GM23338 (cell line): ENCODE measurements at regions not wholly inside any gene's neighbourhood (a gene's known extent, or its start where the extent isn't known, plus 50 kb on each side); places are given as distances from the start of the nearest gene placed in this dataset.

Experiments used
- ATAC-seq: fragments of 200-7000 bp; cut with Tn5 transposase; 3 replicates; pipeline ENCODE4 v1.9.1; 2020
- DNase-seq: peaks from one replicate; pipeline ENCODE4 v3.0.0-alpha.2; 2015; ENCODE audit warnings: low spot score
- H2AFZ ChIP-seq: fragments of 200-600 bp; sonication (generic); 2 replicates; pipeline ENCODE4 v1.8.0; 2016; ENCODE audit warnings: antibody characterized with exemption, mild to moderate bottlenecking, moderate library complexity
- H3F3A ChIP-seq: fragments of 200-600 bp; sonication (generic); replicated peaks from 2 replicates; pipeline ENCODE4 v1.8.0; 2017; ENCODE audit warnings: antibody characterized with exemption, mixed run types, low read depth
- H3K27ac ChIP-seq: fragments of 200-600 bp; sonication (generic); 2 replicates; pipeline ENCODE4 v1.6.1; 2016; ENCODE audit warnings: low read depth
- H3K27me3 ChIP-seq: fragments of 200-600 bp; sonication (generic); 2 replicates; pipeline ENCODE4 v1.8.0; 2016; ENCODE audit warnings: mild to moderate bottlenecking, mixed run types, moderate library complexity; ENCODE audit not compliant: insufficient read depth
- H3K36me3 ChIP-seq: fragments of 200-600 bp; sonication (generic); 2 replicates; pipeline ENCODE4 v1.8.0; 2016; ENCODE audit warnings: mild to moderate bottlenecking; ENCODE audit not compliant: insufficient read depth
- H3K4me1 ChIP-seq: fragments of 200-600 bp; sonication (generic); 2 replicates; pipeline ENCODE4 v1.8.0; 2016; ENCODE audit warnings: mild to moderate bottlenecking, moderate library complexity; ENCODE audit not compliant: insufficient read depth
- H3K4me2 ChIP-seq: fragments of 200-600 bp; sonication (generic); 2 replicates; pipeline ENCODE4 v1.7.1; 2017; ENCODE audit warnings: mixed run types
- H3K4me3 ChIP-seq: fragments of 200-600 bp; sonication (generic); 2 replicates; pipeline ENCODE4 v1.6.1; 2016; ENCODE audit warnings: mixed run types
- H3K79me2 ChIP-seq: fragments of 200-600 bp; sonication (generic); replicated peaks from 2 replicates; pipeline ENCODE4 v1.8.0; 2017; ENCODE audit warnings: mild to moderate bottlenecking; ENCODE audit not compliant: insufficient read depth
- H3K9me2 ChIP-seq: fragments of 200-600 bp; sonication (generic); 2 replicates; pipeline ENCODE4 v1.8.0; 2017; ENCODE audit not compliant: insufficient read depth
- H4K20me1 ChIP-seq: fragments of 200-600 bp; sonication (generic); replicated peaks from 2 replicates; pipeline ENCODE4 v1.8.0; 2017; ENCODE audit warnings: mild to moderate bottlenecking; ENCODE audit not compliant: insufficient read depth
- H3K27ac Mint-ChIP-seq: 2 replicates; pipeline ENCODE4 v1.8.0; 2020; ENCODE audit warnings: inconsistent platforms, mild to moderate bottlenecking, moderate library complexity, mixed read lengths
- H3K27me3 Mint-ChIP-seq: 3 replicates; pipeline ENCODE4 v1.8.0; 2022; ENCODE audit warnings: low read depth, mild to moderate bottlenecking, moderate library complexity, mixed read lengths, inconsistent platforms; ENCODE audit not compliant: insufficient read depth, poor library complexity
- H3K36me3 Mint-ChIP-seq: 3 replicates; pipeline ENCODE4 v1.8.0; 2021; ENCODE audit warnings: low read depth, mild to moderate bottlenecking, inconsistent platforms, moderate library complexity, mixed read lengths
- H3K4me1 Mint-ChIP-seq: 3 replicates; pipeline ENCODE4 v1.8.0; 2020; ENCODE audit warnings: mild to moderate bottlenecking, inconsistent platforms, mixed read lengths
- H3K4me3 Mint-ChIP-seq: 3 replicates; pipeline ENCODE4 v1.8.0; 2021; ENCODE audit warnings: moderate library complexity, mild to moderate bottlenecking, inconsistent platforms, mixed read lengths
- H3K9me3 Mint-ChIP-seq: 3 replicates; pipeline ENCODE4 v1.8.0; 2020; ENCODE audit warnings: moderate library complexity, mild to moderate bottlenecking, inconsistent platforms, mixed read lengths
- CREB1 ChIP-seq: fragments of 250-450 bp; sonication (Bioruptor Pico); IDR thresholded peaks from 2 replicates; pipeline ENCODE4 v1.5.0; 2020; ENCODE audit warnings: low read depth, mild to moderate bottlenecking, moderate library complexity
- EZH2 ChIP-seq: fragments of 200-600 bp; sonication (generic); IDR thresholded peaks from one replicate; pipeline ENCODE4 v1.8.0; 2017; ENCODE audit warnings: antibody characterized with exemption, mild to moderate bottlenecking, low read depth; ENCODE audit not compliant: unreplicated experiment
- POLR2AphosphoS5 ChIP-seq: IDR thresholded peaks from 2 replicates; pipeline ENCODE4 v1.6.1; 2016; ENCODE audit warnings: antibody characterized with exemption, low read depth
- STAT1 ChIP-seq: IDR thresholded peaks from one replicate; pipeline ENCODE4 v1.6.1; 2016; ENCODE audit warnings: antibody characterized with exemption; ENCODE audit not compliant: unreplicated experiment
- ZNF114 ChIP-seq: fragments of 250-450 bp; sonication (Bioruptor Pico); IDR thresholded peaks from 2 replicates; pipeline ENCODE4 v1.5.0; 2020; ENCODE audit warnings: mild to moderate bottlenecking, moderate library complexity
- ZNF331 ChIP-seq: fragments of 250-450 bp; sonication (Bioruptor Pico); IDR thresholded peaks from 2 replicates; pipeline ENCODE4 v1.5.0; 2020; ENCODE audit warnings: low read depth, mild to moderate bottlenecking, moderate library complexity
- ZNF462 ChIP-seq: fragments of 250-450 bp; sonication (Bioruptor Pico); IDR thresholded peaks from 2 replicates; pipeline ENCODE4 v1.5.0; 2020; ENCODE audit warnings: mild to moderate bottlenecking, moderate library complexity
- TF ChIP-seq, protein P1 (sequence below), 2 experiments: fragments of 200-600 bp in 1 of 2; sonication (generic) in 1 of 2; conservative IDR thresholded peaks; 2 replicates each; pipeline versions ENCODE4 v1.5.1 to v1.6.1; 2016 to 2017; ENCODE audit warnings: antibody characterized with exemption in 2 of 2, low read depth in 2 of 2, mild to moderate bottlenecking in 2 of 2, moderate library complexity in 1 of 2

- TF ChIP-seq ZNF462 (CRISPR knock-in tag) (no peak), STAT1 (no peak), CREB1 (CRISPR knock-in tag) (no peak), ZNF331 (CRISPR knock-in tag) (no peak), EZH2 (no peak), ZNF114 (CRISPR knock-in tag) (no peak), POLR2AphosphoS5 (no peak)
Measured at GRCh38 chr5:104385906-104386305, 823.3 kb upstream of the NUDT12 start (continued).

DNA sequence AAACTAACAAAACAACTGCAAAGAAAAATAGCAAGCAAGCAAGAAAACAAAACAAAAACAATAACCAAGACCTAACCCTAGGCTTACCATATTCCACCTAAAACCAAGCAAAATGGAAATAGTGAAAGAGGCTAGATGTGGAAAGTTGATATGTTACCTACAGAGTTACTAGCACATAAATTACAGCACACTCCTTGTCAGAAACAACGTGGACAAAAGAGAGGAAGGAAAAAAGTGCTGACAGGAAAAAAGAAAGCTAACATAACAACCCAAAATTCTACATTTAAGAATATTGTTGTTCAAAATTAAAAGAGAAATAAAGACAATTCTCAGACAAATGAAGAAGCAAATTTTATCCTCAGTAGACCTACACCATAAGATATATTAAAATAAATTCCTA is 812.8 kb upstream of the NUDT12 start:
- TF ChIP-seq ZNF331 (CRISPR knock-in tag) = no peak
- TF ChIP-seq, protein P1, sequence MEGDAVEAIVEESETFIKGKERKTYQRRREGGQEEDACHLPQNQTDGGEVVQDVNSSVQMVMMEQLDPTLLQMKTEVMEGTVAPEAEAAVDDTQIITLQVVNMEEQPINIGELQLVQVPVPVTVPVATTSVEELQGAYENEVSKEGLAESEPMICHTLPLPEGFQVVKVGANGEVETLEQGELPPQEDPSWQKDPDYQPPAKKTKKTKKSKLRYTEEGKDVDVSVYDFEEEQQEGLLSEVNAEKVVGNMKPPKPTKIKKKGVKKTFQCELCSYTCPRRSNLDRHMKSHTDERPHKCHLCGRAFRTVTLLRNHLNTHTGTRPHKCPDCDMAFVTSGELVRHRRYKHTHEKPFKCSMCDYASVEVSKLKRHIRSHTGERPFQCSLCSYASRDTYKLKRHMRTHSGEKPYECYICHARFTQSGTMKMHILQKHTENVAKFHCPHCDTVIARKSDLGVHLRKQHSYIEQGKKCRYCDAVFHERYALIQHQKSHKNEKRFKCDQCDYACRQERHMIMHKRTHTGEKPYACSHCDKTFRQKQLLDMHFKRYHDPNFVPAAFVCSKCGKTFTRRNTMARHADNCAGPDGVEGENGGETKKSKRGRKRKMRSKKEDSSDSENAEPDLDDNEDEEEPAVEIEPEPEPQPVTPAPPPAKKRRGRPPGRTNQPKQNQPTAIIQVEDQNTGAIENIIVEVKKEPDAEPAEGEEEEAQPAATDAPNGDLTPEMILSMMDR (conservative IDR thresholded peaks at IDR 0.05; ENCODE audit: low read depth in 2 of 2) = no peak
- no peaks in the 10 kb centered on the region for H3K9me3 Mint-ChIP-seq
- no peak overlapping the region for H3K4me3 Mint-ChIP-seq
- ATAC-seq (no peak), DNase-seq (no peak)
- H3K27ac Mint-ChIP-seq = no peak overlapping the region; the same call in 1 of the 2 replicates
- H3K4me1 Mint-ChIP-seq = no peaks in the 10 kb centered on the region
- H3K27me3 Mint-ChIP-seq = peaks cover 1% of the 10 kb centered on the region
- no peaks in the 10 kb centered on the region for H3K36me3 Mint-ChIP-seq
- Histone ChIP-seq H3K27ac (no peak overlapping the region), H3K79me2 (no peaks in the 10 kb centered on the region), H2AFZ (no peak overlapping the region), H3K9me2 (no peaks in the 10 kb centered on the region), H3F3A (no peaks in the 10 kb centered on the region), H3K4me3 (no peak overlapping the region), H3K4me2 (no peak overlapping the region), H3K4me1 (no peaks in the 10 kb centered on the region), H4K20me1 (no peaks in the 10 kb centered on the region), H3K27me3 (no peaks in the 10 kb centered on the region), H3K36me3 (no peaks in the 10 kb centered on the region)
